HG02678 (cell line): ENCODE measurements at regions not wholly inside any gene's neighbourhood (a gene's known extent, or its start where the extent isn't known, plus 50 kb on each side); places are given as distances from the start of the nearest gene placed in this dataset.

Source experiments
- ATAC-seq: cut with Tn5 transposase; IDR thresholded peaks from one replicate; pipeline ENCODE4 v1.9.1; 2021; ENCODE audit warnings: mild to moderate bottlenecking, moderate library complexity; ENCODE audit not compliant: unreplicated experiment

DNA sequence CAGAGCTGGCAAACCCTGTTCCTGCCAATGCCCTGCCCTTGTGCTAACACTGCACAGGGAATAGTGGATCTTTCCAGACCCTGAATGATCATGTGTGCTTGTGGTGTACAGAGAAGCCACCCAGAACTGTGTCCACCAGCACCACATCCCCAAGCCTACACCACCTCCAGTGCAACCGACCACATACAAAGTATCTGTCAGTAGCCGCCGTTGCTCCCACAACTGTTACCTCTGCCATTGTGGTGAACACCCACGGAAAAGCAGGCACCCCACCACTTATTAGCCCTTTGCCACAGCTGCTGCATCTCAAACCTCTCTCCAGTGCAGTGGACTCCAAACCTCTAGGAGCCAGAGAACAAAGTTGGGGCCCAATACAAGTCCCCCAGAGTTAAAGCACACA, 1049.6 kb downstream of the TRHDE start:
- no peak for ATAC-seq

DNA sequence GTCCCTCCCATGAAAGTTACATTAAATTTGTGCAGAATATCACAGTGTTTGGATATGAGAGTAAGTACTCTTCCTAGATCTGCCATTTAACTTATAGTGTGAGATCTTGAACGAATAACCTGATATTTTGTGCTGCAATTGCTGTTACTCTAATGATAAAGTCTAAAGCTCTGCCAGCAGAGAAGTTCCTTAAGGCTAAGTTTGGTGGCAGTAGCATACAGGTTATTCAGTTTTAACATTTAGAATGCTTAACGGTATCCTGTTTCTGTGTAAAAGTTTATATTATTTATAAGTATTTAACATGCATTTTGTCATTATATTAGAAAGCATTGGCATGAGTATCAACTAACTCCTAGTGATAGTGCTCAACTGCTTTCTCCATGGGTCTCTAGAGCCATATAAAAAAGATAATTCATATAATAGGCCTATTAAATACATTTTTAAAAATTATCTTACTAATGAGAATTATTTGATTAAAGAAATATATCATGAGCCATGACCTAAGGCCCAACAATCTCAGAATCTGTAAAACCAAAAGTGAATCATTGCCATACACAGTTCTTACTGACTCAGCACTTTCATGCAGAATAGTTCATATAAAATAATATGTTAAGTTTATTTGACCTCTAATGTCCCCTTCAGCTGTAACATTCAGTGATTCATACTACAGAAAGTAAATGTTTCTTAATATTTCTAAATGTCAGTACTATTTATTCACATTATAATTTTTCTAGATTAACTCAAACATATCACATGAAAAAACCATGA, 1058.6 kb downstream of the TRHDE start:
- ATAC-seq, result no peak

DNA sequence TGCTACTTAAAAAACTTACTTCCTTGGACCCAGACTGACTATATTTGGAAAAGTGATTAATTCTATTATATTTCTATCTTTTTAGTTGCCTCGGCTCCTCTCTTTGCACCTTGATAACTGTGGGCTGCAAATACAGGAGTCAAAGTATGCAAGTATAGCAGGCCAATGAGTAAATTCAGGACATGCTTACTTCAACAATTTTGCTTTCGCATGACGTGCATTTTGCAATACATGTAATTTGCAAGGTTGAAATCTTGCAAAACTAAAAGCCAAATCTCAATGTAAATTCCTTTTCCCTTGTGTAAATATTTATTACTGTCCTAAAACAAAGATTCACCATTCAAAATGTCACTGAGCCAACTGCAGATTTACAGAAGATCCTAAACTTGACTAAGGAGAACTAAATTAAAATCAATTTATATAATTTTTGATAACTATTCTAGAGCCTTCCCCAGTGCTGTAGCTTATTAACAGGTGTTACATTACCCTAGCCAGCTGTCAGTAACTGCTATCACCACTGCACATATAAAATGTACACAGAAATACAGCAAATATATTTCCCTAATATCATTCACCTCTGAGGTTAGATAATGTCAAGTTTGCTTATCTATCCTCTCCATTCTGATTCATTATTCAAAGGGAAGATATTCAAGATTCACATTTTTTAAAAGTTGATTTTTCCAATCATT, 1069.5 kb downstream of the TRHDE start:
- no peak for ATAC-seq

DNA sequence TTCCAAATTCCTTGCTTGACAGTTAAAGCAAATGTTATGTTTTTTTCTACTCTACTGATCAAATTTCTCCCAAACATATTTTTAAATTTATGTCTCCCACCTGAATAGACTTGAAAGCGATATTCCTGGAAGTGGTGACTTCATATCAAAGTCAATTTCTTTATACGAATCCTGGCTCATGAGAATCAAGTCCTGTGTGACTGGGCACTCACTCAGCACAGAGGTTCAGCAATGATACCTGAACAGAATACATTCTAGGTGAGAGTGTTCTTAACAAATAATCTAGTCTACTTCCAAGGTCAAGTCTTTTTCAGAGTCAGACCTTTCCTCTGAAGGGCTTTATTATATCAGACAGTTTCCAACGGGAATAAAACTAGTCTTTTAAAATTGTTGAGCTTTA, 1070.6 kb downstream of the TRHDE start:
- no peak for ATAC-seq

DNA sequence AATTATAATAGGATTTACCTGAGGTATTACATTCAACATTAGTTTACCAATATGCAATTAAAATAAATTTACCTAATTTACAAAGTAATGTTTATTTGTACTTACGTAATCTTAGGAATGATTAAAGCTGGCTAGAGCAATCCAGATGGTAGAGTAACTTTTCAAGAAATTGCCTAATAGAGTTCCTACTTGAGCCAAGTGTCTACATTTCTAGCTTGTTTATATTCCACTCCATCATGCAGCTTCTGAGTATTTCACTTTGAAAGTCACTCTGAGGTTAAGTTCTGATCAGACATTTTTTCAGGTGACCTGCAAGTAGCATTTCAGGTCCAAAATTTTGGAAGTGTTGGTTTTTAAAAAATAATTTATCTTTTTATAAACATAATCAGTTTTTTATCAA, 1080.7 kb downstream of the TRHDE start:
- ATAC-seq, result no peak

DNA sequence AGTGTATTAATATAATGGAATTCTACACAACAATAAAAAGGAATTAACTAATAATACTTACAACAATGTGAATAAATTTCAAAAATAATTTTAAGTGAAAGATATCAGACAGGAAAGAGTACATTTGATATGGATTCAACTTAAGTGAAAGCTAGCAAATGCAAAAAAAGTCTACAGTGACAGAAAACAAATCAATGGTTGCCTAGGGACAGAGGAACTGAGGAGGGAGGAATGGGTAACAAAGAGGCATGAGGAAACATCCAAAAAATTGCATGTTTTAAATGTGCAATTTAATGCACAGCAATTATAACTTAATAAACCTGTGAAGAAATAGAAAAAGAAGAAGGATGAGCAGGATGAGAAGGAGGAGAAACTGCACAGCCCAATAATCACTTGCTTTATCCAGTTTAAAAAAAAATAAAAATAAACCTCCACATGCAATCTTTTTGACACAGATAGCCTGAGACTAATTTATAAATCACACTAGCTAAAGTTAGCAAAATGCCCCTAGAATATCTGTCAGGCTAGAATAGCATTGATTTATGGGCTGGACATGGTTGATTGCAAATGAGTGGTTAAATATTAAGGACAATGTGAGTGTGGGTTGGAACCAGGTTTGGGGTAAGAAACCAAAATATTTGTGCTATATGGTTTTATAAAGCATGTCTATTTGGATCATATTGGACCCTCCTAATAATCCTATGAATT, 1089.1 kb downstream of the TRHDE start:
- ATAC-seq, result no peak

DNA sequence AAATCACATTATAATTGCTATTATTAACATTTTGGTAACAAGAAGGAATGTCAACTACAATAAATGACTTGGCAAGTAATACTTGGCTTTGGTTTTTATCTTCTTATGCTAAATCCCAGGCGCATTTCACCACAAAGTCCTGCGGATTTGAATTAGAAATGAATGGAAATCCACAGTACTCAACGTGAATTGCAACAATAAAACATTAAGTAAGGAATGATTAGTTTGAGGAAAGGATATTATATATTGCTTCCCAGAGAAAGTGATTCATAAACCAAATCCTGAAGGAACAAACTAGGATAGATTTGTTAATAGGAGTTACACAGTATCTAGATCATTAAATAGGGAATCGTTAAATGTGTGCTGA, 1089.7 kb downstream of the TRHDE start:
- ATAC-seq, result no peak

DNA sequence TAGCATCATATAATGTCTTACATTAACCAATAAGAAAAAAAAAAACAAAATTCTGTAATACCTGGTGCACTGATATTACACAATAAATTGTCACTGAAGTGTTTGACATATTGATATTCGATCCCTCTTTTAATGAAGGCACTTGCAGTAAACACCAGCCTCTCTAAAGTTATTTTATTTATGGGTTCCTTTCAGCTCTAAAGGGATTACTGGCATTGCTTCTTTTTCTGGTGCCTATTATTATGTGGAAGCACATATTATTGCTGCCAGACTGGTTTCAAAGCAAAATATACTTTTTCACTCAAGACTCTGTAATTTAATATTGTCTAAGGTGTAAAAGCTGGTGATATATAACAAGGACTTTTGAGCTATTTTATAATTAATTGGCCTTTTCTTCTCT, 1090.5 kb downstream of the TRHDE start:
- no peak for ATAC-seq

DNA sequence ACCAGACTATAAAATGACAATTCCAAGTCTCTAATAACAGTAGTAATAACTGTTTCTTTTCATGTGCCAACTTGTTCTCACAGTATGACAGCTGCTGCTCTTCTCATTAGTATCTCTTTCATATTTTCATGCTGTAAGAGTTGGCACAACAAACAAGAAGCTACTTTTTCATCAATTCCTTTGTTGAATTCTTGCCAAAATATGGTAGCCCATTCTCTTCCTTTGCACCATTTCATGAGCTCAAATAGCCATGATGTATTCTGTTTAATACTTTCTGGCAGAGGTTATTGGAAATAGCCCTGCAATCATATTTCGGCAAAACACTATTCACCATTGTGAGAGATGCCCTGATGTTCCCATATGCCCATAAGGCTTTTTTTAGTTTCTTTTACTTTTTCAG, 1100.7 kb downstream of the TRHDE start:
- ATAC-seq, result no peak

DNA sequence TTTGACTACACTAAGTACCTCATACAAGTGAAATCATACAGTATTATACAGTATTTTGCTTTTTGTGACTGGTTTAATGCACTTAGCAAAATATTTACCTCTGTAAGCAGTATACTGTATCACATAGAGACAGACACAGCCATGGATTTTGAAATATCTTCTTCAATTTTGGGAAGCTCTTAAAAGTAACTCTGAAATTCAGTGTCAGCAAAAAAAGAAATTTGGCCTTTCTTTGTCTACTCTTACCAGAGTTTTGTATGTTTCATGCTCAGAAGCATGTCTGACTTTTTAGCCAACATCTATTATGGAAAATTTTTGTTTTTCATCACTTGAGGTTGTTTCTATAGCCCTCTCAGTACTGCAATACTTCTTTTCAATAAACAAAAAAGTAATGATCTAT, 1102.2 kb downstream of the TRHDE start:
- no peak for ATAC-seq

DNA sequence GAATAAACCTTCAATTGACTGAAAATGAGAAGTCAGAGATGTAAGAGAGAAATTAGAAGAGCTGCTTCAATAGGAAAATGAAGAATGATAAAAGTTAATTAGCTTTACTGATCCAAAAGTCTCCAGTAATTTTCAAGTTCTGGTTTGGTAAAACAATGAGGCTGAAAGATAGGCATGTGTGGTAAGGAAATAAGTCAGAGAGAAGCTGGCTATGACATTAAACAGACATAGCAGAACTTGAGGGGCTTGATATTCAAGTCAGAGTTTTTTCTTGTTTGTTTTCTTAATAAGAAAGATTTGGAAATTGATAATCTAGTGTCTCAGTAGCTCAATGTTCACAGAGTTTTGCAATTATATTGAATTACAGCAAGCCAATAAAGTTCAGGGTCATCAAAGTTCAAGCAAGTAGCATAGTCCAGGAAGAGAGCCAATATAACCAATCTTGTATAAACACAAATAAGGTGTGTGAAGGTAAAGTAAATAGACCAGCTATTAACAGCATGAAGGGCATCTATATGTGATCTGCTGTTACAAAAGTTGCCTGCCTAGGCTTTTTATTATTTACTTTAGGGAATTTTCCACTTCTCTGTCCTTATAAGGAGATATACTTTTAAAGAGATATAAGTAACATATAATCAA, 1111.5 kb downstream of the TRHDE start:
- no peak for ATAC-seq

DNA sequence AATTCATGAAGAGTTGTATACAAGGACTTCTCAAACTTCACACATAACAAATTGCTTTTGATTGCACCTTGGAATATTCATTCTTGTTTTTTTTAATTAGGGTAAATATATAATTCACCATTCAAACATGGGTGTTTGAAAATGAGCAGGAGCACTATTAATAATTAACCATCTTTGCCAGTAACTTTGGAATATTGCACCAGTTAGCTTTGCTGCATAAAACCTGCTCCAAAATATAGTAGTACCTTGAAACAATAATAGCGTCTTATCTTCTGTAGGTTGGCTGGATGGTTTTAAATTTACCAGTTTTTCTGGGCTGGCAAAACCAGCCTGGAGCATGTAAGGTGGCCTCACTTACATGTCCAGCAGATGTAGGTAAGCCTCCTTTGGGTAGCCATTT, 1112.4 kb downstream of the TRHDE start:
- no peak for ATAC-seq

DNA sequence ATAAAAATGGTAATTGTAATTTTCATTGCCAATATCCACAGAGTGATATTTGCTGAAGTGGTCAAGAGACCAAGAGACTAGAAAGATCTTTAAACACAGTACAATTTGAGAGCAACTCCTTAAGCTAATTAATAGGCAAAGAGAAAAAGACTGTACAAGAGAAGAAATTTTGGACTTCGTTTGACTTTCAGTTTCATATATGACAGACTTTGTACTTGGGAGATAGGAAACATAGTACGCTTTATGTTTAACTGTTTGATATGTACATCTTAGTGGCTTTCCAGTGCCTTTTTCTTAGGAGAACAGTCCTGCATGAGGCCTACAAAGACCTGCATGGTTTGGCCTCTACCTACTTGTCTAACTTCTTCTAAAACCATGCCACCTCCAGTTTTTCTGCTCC, 1118.1 kb downstream of the TRHDE start:
- ATAC-seq, result no peak

DNA sequence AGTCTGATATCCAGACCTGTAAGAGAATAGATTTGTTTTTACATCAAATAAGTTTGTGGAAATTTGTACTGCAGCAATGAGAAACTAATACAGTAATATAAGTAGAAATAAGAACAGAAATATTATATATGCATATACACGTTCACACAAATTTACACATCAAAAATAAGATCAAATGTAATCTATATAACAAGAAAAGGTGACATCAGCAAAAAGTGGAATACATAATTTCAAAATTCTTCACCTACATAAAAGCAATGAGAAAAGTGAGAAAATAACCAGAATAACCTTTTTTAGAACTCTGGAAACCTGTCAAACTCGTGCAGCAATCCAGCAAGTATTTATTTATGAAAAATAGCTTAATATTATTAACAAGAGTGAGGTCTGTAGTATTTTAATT, 1124.6 kb upstream of the ATXN7L3B start:
- no peak for ATAC-seq

DNA sequence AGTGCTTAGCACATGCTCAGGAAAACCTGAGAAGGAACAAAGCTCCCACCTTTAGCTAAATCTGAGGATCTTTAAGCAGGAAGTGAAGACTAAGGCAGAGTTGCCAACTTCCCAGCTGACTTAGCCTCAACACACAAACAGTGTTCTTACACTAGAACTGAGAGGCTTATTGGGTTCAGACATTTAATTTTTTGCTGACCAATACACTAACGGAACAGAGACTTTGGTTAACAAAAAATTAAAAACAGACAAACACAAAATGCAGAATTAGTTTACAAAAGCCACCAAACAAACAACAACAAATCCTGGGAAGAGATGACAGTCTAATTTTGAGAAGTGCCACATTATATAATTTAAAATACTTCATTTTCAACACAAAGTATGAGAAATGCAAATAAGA, 1123.7 kb upstream of the ATXN7L3B start:
- ATAC-seq, result no peak

DNA sequence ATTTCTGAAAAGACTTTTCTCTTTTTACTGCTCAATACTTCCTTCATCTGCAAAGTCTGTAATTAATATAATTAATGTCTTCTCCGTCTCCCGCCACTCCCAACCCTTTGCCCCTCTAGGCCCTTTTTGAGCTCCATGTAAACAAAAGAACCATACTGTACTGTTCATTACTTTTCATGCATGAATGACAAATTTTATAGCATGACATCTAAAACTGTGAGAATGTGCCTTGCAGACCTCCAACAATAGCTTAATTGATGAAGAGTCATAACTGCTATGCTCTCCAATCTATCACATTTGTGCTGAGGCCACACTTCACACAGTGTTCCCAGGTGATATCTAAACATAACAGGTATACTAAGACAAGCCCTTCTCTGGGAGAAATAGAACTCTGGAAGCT, 1122.7 kb upstream of the ATXN7L3B start:
- no peak for ATAC-seq

DNA sequence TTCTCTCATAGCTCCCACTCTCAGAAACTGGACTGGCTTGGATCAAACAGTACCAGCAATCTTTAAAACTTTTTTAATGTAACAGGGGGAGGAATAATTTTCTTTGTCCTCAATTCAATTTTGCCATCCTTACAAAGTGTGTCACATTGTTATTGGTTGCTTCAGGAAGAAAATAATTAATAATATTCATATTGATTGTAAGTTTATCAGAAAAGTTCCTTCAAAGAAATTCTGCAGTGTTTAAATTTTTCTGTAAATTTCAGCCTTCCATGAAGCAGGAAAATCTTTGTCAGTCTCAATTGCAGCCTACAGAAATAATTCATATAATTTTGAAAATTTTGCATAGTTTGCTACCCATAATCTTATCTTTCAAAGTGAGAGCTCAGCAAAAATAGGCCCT, 1119.1 kb upstream of the ATXN7L3B start:
- ATAC-seq, result no peak

DNA sequence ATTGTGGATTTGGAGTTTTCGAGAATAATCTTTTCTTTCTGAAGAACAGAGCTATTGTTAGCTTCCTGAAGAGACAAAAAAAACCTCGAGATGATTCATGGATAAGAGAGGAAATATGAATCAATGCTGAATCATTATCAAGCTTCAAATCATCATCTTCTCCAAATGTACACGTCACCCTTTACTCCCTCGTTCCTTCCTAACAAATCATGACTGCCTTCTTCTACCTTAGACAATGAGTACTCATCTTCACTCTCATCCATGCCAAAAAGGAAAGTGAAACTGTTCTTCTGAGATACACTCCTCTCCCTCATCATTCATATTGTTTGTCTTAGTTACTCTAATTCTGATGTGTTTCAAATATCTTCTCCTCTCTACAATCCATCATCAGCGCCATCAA, 1115.8 kb upstream of the ATXN7L3B start:
- peak; percentile 76 for ATAC-seq

DNA sequence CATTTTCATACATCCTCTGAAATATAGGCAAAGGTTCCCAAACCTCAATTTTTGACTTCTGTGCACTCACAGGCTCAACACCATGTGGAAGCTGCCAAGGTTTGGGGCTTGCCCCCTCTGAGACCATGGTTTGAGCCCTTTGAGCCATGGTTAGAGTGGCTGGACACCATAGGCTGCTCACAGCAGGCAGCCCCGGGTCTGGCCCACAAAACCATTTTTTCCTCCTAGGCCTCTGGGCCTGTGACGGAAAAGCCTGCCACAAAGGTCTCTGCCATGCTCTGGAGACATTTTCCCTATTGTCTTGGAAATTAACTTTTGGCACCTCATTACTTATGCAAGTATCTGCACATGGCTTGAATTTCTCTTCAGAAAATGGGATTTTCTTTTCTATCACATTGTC, 1113.2 kb upstream of the ATXN7L3B start:
- ATAC-seq, result no peak

DNA sequence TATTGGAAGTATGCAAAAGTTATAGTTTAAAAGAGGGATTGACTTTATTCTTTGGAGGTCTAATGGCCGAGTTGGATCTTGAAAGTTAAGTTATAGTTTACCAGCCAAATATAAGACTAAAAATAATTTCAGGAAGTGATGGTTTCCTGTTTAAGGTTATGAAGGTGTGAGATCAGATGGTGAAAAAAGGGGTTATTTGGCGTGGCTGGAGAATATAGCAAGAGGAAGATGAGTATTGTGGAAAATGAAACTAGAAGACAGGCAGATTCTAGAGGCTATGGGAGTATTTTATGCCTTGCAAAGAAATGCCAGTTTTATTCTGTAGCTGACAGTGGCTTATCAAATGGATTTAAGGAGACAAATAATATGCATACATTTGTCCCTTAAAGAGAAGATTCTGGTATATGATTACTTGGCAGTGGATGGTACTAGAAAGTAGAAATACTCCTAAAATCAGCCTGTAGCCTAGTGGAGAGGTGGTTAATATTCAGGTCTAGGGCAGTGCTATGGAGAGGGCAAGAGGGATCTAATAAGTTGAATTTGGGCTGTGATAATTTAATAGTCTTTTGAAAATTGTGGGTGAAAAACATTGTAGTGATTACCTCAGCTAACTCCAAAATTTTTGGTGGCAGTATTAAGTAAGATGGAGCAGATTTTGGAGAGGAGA, 1091.8 kb upstream of the ATXN7L3B start:
- peak; percentile 87 for ATAC-seq
